WTC11 (cell line): ENCODE measurements at regions not wholly inside any gene's neighbourhood (a gene's known extent, or its start where the extent isn't known, plus 50 kb on each side); places are given as distances from the start of the nearest gene placed in this dataset.
A peak's percentile ranks its signal among the peaks of the same experiment; 100 is the strongest.

Experiments
- ATAC-seq: fragments of 200-7000 bp; cut with Tn5 transposase; 2 replicates; pipeline ENCODE4 v1.10.0; 2021; ENCODE audit warnings: mild to moderate bottlenecking, moderate library complexity
- CTCF ChIA-PET: fragments of 300-600 bp; sonication (Branson Sonifier 250); formaldehyde crosslinking; loops from one replicate; lab custom pipeline; 2021; ENCODE audit warnings: antibody characterized with exemption; lab: Charles Lee
- POLR2A ChIA-PET: fragments of 350-600 bp; sonication (Branson Sonifier 250); formaldehyde crosslinking; loops from one replicate; lab custom pipeline; 2021; ENCODE audit warnings: antibody characterized with exemption; lab: Charles Lee
- DNase-seq: peaks from one replicate; pipeline ENCODE4 v3.0.0; 2021; ENCODE audit warnings: low spot score
- H3K27ac Mint-ChIP-seq: 2 replicates; pipeline ENCODE4 v1.8.0; 2021; ENCODE audit warnings: mixed read lengths
- H3K27me3 Mint-ChIP-seq: 2 replicates; pipeline ENCODE4 v1.8.0; 2021; ENCODE audit warnings: low read depth, mild to moderate bottlenecking, moderate library complexity, mixed read lengths
- H3K36me3 Mint-ChIP-seq: 2 replicates; pipeline ENCODE4 v1.8.0; 2021; ENCODE audit warnings: mixed read lengths
- H3K4me1 Mint-ChIP-seq: 2 replicates; pipeline ENCODE4 v1.8.0; 2022; ENCODE audit warnings: mixed read lengths
- H3K4me3 Mint-ChIP-seq: 2 replicates; pipeline ENCODE4 v1.8.0; 2021; ENCODE audit warnings: mild to moderate bottlenecking, moderate library complexity, mixed read lengths
- H3K9me3 Mint-ChIP-seq: 2 replicates; pipeline ENCODE4 v1.8.0; 2021; ENCODE audit warnings: mixed read lengths
- ARID4B ChIP-seq: sonication (generic); formaldehyde crosslinking; IDR thresholded peaks from 2 replicates; pipeline ENCODE4 v1.8.0; 2023; ENCODE audit warnings: missing genetic modification reagents, mild to moderate bottlenecking, borderline replicate concordance
- ATF1 ChIP-seq: sonication (generic); formaldehyde crosslinking; IDR thresholded peaks from 2 replicates; pipeline ENCODE4 v1.8.1; 2023; ENCODE audit warnings: mild to moderate bottlenecking, moderate library complexity, missing genetic modification reagents
- ATF3 ChIP-seq: sonication (generic); formaldehyde crosslinking; conservative IDR thresholded peaks from 2 replicates; pipeline ENCODE4 v1.8.1; 2022; ENCODE audit warnings: mild to moderate bottlenecking, missing genetic modification reagents
- E2F1 ChIP-seq: sonication (generic); formaldehyde crosslinking; IDR thresholded peaks from 2 replicates; pipeline ENCODE4 v1.8.0; 2022; ENCODE audit warnings: mild to moderate bottlenecking, missing genetic modification reagents
- ELF4 ChIP-seq: sonication (generic); formaldehyde crosslinking; IDR thresholded peaks from 2 replicates; pipeline ENCODE4 v1.8.1; 2022; ENCODE audit warnings: low read depth, mild to moderate bottlenecking, moderate library complexity, missing genetic modification reagents
- ESRRA ChIP-seq: sonication (generic); formaldehyde crosslinking; IDR thresholded peaks from 2 replicates; pipeline ENCODE4 v1.8.1; 2022; ENCODE audit warnings: mild to moderate bottlenecking, missing genetic modification reagents, borderline replicate concordance
- FOXP1 ChIP-seq: sonication (generic); formaldehyde crosslinking; IDR thresholded peaks from 2 replicates; pipeline ENCODE4 v1.8.0; 2022; ENCODE audit warnings: missing genetic modification reagents, mild to moderate bottlenecking, moderate library complexity, borderline replicate concordance
- GTF2I ChIP-seq: fragments of 250-450 bp; sonication (Bioruptor Pico); conservative IDR thresholded peaks from 2 replicates; pipeline ENCODE4 v1.4.0; 2021; ENCODE audit warnings: mild to moderate bottlenecking
- HMGA2 ChIP-seq: fragments of 250-450 bp; sonication (Bioruptor Pico); IDR thresholded peaks from 2 replicates; pipeline ENCODE4 v1.4.0; 2021; ENCODE audit warnings: mild to moderate bottlenecking, moderate library complexity
- MAX ChIP-seq: sonication (generic); formaldehyde crosslinking; IDR thresholded peaks from 2 replicates; pipeline ENCODE4 v1.8.0; 2022; ENCODE audit warnings: mild to moderate bottlenecking, missing genetic modification reagents
- MLX ChIP-seq: sonication (generic); formaldehyde crosslinking; IDR thresholded peaks from 2 replicates; pipeline ENCODE4 v1.8.1; 2023; ENCODE audit warnings: mild to moderate bottlenecking, missing genetic modification reagents, moderate library complexity
- NFE2L1 ChIP-seq: sonication (generic); formaldehyde crosslinking; IDR thresholded peaks from 2 replicates; pipeline ENCODE4 v1.8.1; 2023; ENCODE audit warnings: missing genetic modification reagents
- PREB ChIP-seq: sonication (generic); formaldehyde crosslinking; IDR thresholded peaks from 2 replicates; pipeline ENCODE4 v1.8.1; 2022; ENCODE audit warnings: mild to moderate bottlenecking, missing genetic modification reagents, moderate library complexity, borderline replicate concordance
- RELA ChIP-seq: sonication (generic); formaldehyde crosslinking; IDR thresholded peaks from 2 replicates; pipeline ENCODE4 v1.8.1; 2022; ENCODE audit warnings: missing genetic modification reagents, mild to moderate bottlenecking, borderline replicate concordance
- SP1 ChIP-seq: sonication (generic); formaldehyde crosslinking; conservative IDR thresholded peaks from 2 replicates; pipeline ENCODE4 v1.8.1; 2022; ENCODE audit warnings: missing genetic modification reagents
- TEAD1 ChIP-seq: sonication (generic); formaldehyde crosslinking; IDR thresholded peaks from 2 replicates; pipeline ENCODE4 v1.8.0; 2022; ENCODE audit warnings: mild to moderate bottlenecking, missing genetic modification reagents
- USF1 ChIP-seq: sonication (generic); formaldehyde crosslinking; IDR thresholded peaks from 2 replicates; pipeline ENCODE4 v1.8.0; 2022; ENCODE audit warnings: mild to moderate bottlenecking, missing genetic modification reagents
- USF2 ChIP-seq: sonication (generic); formaldehyde crosslinking; IDR thresholded peaks from 2 replicates; pipeline ENCODE4 v1.8.1; 2023; ENCODE audit warnings: mild to moderate bottlenecking, missing genetic modification reagents, moderate library complexity
- ZNF317 ChIP-seq: sonication (generic); formaldehyde crosslinking; IDR thresholded peaks from 2 replicates; pipeline ENCODE4 v1.8.1; 2023; ENCODE audit warnings: low read depth, mild to moderate bottlenecking, moderate library complexity, missing genetic modification reagents, borderline replicate concordance
- ZNF396 ChIP-seq: fragments of 250-450 bp; sonication (Bioruptor Pico); IDR thresholded peaks from 2 replicates; pipeline ENCODE4 v1.8.0; 2021; ENCODE audit warnings: mild to moderate bottlenecking, moderate library complexity, borderline replicate concordance
- ZNF423 ChIP-seq: fragments of 250-450 bp; sonication (Bioruptor Pico); IDR thresholded peaks from 2 replicates; pipeline ENCODE4 v2.1.2; 2022; ENCODE audit warnings: mild to moderate bottlenecking, moderate library complexity

- TF ChIP-seq MLX (CRISPR knock-in tag), result no peak
- TF ChIP-seq RELA (CRISPR knock-in tag), result no peak
- TF ChIP-seq USF1 (CRISPR knock-in tag), result no peak
- TF ChIP-seq MAX (CRISPR knock-in tag), result no peak
- no peak for TF ChIP-seq FOXP1 (CRISPR knock-in tag)
- no peak for TF ChIP-seq SP1 (CRISPR knock-in tag)
- no peak for TF ChIP-seq E2F1
- no peak for TF ChIP-seq NFE2L1 (CRISPR knock-in tag)
- no peak for TF ChIP-seq TEAD1 (CRISPR knock-in tag)
- no peak for TF ChIP-seq ZNF423 (CRISPR knock-in tag)
- TF ChIP-seq, all 79 proteins: peak for 0
Observed at GRCh38 chr1:25168193-25169071, 63.9 kb downstream of the SYF2 start (continued).

- Mint-ChIP-seq H3K9me3 (no peaks in the 10 kb centered on the region), H3K27me3 (no peaks in the 10 kb centered on the region), H3K27ac (peak overlapping the region; percentile 47; the same call in 1 of the 2 replicates), H3K4me3 (no peak overlapping the region), H3K4me1 (peaks cover 19% of the 10 kb centered on the region), H3K36me3 (no peaks in the 10 kb centered on the region)
- ATAC-seq, result no peak; the same call in 1 of the 2 replicates
- ChIA-PET CTCF (interaction anchor here (0.6 to 1.5 kb wide), 4 partner anchors 35 to 233 kb away, joined by 3 to 4 read pairs (median 4); no protein-coding TSS in a partner anchor), POLR2A (interaction anchor here (0.5 kb wide), 1 partner anchor 36 kb away, joined by 4 read pairs; no protein-coding TSS in a partner anchor)
- no peak for DNase-seq
- TF ChIP-seq GTF2I (CRISPR knock-in tag), result no peak
- TF ChIP-seq MAX (CRISPR knock-in tag), result no peak
- no peak for TF ChIP-seq ATF1 (CRISPR knock-in tag)
- no peak for TF ChIP-seq ZNF317 (CRISPR knock-in tag)
- no peak for TF ChIP-seq HMGA2 (CRISPR knock-in tag)
- no peak for TF ChIP-seq PREB (CRISPR knock-in tag)
- no peak for TF ChIP-seq ESRRA (CRISPR knock-in tag)
- TF ChIP-seq E2F1, result no peak
- no peak for TF ChIP-seq ARID4B (CRISPR knock-in tag)
- TF ChIP-seq USF2 (CRISPR knock-in tag), result no peak
- no peak for TF ChIP-seq ZNF396 (CRISPR knock-in tag)
- no peak for TF ChIP-seq ATF3 (CRISPR knock-in tag)
- no peak for TF ChIP-seq ELF4 (CRISPR knock-in tag)
Observed at GRCh38 chr1:25167269-25168192, 64.8 kb downstream of the SYF2 start.
